ENCODE measurements at regions not wholly inside any gene's neighbourhood (a gene's known extent, or its start where the extent isn't known, plus 50 kb on each side); places are given as distances from the start of the nearest gene placed in this dataset.

- Histone ChIP-seq H2AFZ (ENCODE audit: low read depth, low read length) (no peak overlapping the region), H3K36me3 (ENCODE audit: insufficient read depth, low read length) (no peaks in the 10 kb centered on the region), H3K27me3 (ENCODE audit: insufficient read depth, low read length, poor library complexity) (no peaks in the 10 kb centered on the region), H3K9me3 (ENCODE audit: insufficient read depth, low read length, severe bottlenecking) (no peaks in the 10 kb centered on the region), H3K79me2 (ENCODE audit: insufficient read depth, low read length) (no peaks in the 10 kb centered on the region), H3K27ac (ENCODE audit: low read length) (no peak overlapping the region), H3K4me3 (ENCODE audit: low read depth in 1 of 2, low read length in 2 of 2) (no peak overlapping the region), H3K4me1 (ENCODE audit: insufficient read depth, low read length) (no peaks in the 10 kb centered on the region), H4K20me1 (ENCODE audit: insufficient read depth, low read length) (no peaks in the 10 kb centered on the region), H3K9ac (ENCODE audit: low read depth, low read length) (no peak overlapping the region), H3K4me2 (ENCODE audit: insufficient read depth, low read length) (no peak overlapping the region)
- ATAC-seq (ENCODE audit: insufficient read depth, low read depth) (no peak), DNase-seq (no peak)
- TF ChIP-seq CTCF (IDR thresholded peaks at IDR 0.05; ENCODE audit: borderline replicate concordance, extremely low read depth, low read length, poor library complexity, severe bottlenecking) (no peak), EZH2 (IDR thresholded peaks at IDR 0.05; ENCODE audit: borderline replicate concordance, low read depth, low read length, severe bottlenecking) (no peak)
These were observed 196.6 kb upstream of the GOLIM4 start for GRCh38 chr3:168292296-168292695.

DNA sequence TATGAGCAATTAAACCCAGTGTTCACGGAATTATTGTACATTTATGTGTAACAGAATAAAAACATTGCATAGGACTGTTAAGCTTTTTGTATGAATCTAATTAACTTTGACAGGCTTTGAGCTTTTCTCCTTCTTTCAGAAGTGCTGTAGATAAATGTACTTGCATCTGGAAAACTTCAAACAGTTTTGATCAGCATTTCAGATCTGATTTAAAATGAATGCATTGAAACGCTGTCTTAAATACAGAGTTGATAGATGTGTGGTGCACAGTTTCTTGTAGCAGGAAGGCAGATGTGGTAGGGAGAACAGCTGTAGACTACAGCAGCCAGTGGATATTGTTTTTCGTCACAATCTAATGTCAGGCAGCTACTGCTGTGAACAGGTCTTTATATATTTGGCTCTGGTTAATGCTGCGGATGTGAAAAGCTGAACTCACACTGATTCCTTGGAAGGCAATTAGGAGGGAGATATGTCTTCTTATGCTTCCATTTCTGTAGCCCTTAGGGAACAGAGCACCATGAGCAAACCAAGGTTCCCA lies 193.8 kb upstream of the GOLIM4 start:
- ATAC-seq (ENCODE audit: insufficient read depth, low read depth) (no peak), DNase-seq (no peak)
- no peaks in the 10 kb centered on the region for H3K36me3 ChIP-seq (ENCODE audit: insufficient read depth, low read length)
- TF ChIP-seq EZH2 (IDR thresholded peaks at IDR 0.05; ENCODE audit: borderline replicate concordance, low read depth, low read length, severe bottlenecking), result no peak
- no peak for TF ChIP-seq CTCF (IDR thresholded peaks at IDR 0.05; ENCODE audit: borderline replicate concordance, extremely low read depth, low read length, poor library complexity, severe bottlenecking)
- H3K27me3 ChIP-seq (ENCODE audit: insufficient read depth, low read length, poor library complexity), result no peaks in the 10 kb centered on the region
- no peak overlapping the region for H3K27ac ChIP-seq (ENCODE audit: low read length)
- H3K4me3 ChIP-seq (ENCODE audit: low read depth in 1 of 2, low read length in 2 of 2), result no peak overlapping the region
- H3K9ac ChIP-seq (ENCODE audit: low read depth, low read length), result no peak overlapping the region
- H3K4me2 ChIP-seq (ENCODE audit: insufficient read depth, low read length), result no peak overlapping the region
- H3K79me2 ChIP-seq (ENCODE audit: insufficient read depth, low read length), result no peaks in the 10 kb centered on the region
- H3K9me3 ChIP-seq (ENCODE audit: insufficient read depth, low read length, severe bottlenecking), result no peaks in the 10 kb centered on the region
- no peak overlapping the region for H2AFZ ChIP-seq (ENCODE audit: low read depth, low read length)
- no peaks in the 10 kb centered on the region for H3K4me1 ChIP-seq (ENCODE audit: insufficient read depth, low read length)
- no peaks in the 10 kb centered on the region for H4K20me1 ChIP-seq (ENCODE audit: insufficient read depth, low read length)

DNA sequence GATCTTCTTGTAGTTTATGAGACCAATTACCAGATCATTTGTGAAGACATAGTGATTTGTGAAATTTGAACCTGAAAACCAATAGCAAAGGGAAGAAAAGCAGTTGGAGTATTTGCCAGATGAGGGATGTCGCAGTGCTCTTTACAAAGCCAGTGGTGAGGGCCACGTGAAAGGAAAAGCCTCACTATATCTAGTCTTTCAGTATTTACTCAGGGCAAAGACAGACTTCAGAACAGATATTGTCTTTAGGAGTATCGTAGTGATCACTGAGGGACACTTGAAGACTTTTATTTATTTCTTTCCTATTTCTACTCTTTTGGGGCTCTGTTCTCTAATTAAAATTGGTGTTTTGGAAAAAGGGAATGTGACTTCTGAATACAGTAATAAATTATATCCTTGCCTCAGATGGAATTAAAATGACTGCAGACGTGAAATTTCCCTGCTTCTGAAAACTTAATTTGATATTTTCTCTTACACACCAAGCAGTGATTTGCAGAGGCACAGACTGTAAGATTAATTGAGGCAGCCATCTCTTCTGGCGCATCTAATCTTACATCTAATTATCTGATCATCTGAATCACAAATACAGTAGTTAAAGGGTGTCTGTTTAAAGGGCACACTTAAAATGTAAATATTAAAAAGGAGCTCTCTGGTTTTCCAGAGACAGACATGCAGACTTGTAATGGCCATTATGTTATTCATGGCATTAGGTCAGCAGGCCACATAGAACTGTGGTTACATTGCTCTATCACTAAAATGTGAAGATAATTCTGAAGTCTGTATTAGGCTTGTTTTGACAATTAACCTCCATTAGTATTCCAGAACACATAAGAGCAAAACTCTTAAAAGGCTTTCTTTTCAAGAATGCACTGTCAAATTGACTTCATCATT lies 193.0 kb upstream of the GOLIM4 start:
- no peaks in the 10 kb centered on the region for H3K9me3 ChIP-seq (ENCODE audit: insufficient read depth, low read length, severe bottlenecking)
- H3K9ac ChIP-seq (ENCODE audit: low read depth, low read length), result no peak overlapping the region
- no peaks in the 10 kb centered on the region for H3K79me2 ChIP-seq (ENCODE audit: insufficient read depth, low read length)
- no peaks in the 10 kb centered on the region for H3K4me1 ChIP-seq (ENCODE audit: insufficient read depth, low read length)
- no peak overlapping the region for H2AFZ ChIP-seq (ENCODE audit: low read depth, low read length)
- H3K4me2 ChIP-seq (ENCODE audit: insufficient read depth, low read length), result no peak overlapping the region
- no peak for ATAC-seq (ENCODE audit: insufficient read depth, low read depth)
- TF ChIP-seq EZH2 (IDR thresholded peaks at IDR 0.05; ENCODE audit: borderline replicate concordance, low read depth, low read length, severe bottlenecking), result no peak
- TF ChIP-seq CTCF (IDR thresholded peaks at IDR 0.05; ENCODE audit: borderline replicate concordance, extremely low read depth, low read length, poor library complexity, severe bottlenecking), result no peak
- no peaks in the 10 kb centered on the region for H3K36me3 ChIP-seq (ENCODE audit: insufficient read depth, low read length)
- H3K4me3 ChIP-seq (ENCODE audit: low read depth in 1 of 2, low read length in 2 of 2), result no peak overlapping the region
- no peak for DNase-seq
- H3K27me3 ChIP-seq (ENCODE audit: insufficient read depth, low read length, poor library complexity), result no peaks in the 10 kb centered on the region
- H3K27ac ChIP-seq (ENCODE audit: low read length), result no peak overlapping the region
- H4K20me1 ChIP-seq (ENCODE audit: insufficient read depth, low read length), result no peaks in the 10 kb centered on the region
